ENCODE measurements at regions not wholly inside any gene's neighbourhood (a gene's known extent, or its start where the extent isn't known, plus 50 kb on each side); places are given as distances from the start of the nearest gene placed in this dataset.

GRCh38 chr6:122068291-122068769 is 331.1 kb upstream of the HSF2 start:
- WGBS, 2 experiments, result 91 to 96% methylated on average over 2 of the region's 3 CpGs
- Histone ChIP-seq H3K27me3 (ENCODE audit: control insufficient read depth, insufficient read depth, low read length, poor library complexity, severe bottlenecking) (no peaks in the 10 kb centered on the region), H3K27ac (ENCODE audit: insufficient read depth, low read depth, low read length, poor library complexity, severe bottlenecking) (no peak overlapping the region), H3K36me3 (ENCODE audit: control insufficient read depth, insufficient read depth, low read length) (no peaks in the 10 kb centered on the region), H3K4me3 (ENCODE audit: insufficient read depth, low read depth, low read length) (no peak overlapping the region), H3K9me3 (ENCODE audit: control insufficient read depth, low read length) (no peaks in the 10 kb centered on the region), H3K4me1 (ENCODE audit: control insufficient read depth, insufficient read depth, low read length) (peaks cover 7% of the 10 kb centered on the region)

DNA sequence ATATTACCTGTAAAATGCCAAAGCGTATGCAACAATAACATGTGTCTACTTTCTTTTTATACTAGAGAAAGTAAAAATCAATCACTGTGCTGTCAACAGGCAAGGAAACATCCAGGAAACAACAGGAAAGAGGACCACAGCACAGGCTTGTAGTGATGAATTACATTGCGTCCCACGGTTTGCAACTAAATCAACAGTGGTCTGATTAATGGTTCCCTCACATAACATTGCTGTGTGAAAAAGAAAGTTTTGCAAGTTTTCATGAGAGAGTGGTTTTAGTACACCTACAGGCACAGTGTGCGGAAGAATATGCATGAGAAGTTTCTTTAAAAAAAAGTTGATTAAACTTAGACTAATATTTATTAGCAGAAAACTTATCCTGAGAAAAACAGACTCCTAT is 329.5 kb upstream of the HSF2 start:
- Histone ChIP-seq H3K27ac (ENCODE audit: insufficient read depth, low read depth, low read length, poor library complexity, severe bottlenecking) (no peak overlapping the region), H3K4me1 (ENCODE audit: control insufficient read depth, insufficient read depth, low read length) (no peaks in the 10 kb centered on the region), H3K9me3 (ENCODE audit: control insufficient read depth, low read length) (no peaks in the 10 kb centered on the region), H3K27me3 (ENCODE audit: control insufficient read depth, insufficient read depth, low read length, poor library complexity, severe bottlenecking) (no peaks in the 10 kb centered on the region), H3K36me3 (ENCODE audit: control insufficient read depth, insufficient read depth, low read length) (no peaks in the 10 kb centered on the region), H3K4me3 (ENCODE audit: insufficient read depth, low read depth, low read length) (no peak overlapping the region)
- 82 to 87% methylated on average over 2 to 3 of the region's 4 CpGs for WGBS, 2 experiments

DNA sequence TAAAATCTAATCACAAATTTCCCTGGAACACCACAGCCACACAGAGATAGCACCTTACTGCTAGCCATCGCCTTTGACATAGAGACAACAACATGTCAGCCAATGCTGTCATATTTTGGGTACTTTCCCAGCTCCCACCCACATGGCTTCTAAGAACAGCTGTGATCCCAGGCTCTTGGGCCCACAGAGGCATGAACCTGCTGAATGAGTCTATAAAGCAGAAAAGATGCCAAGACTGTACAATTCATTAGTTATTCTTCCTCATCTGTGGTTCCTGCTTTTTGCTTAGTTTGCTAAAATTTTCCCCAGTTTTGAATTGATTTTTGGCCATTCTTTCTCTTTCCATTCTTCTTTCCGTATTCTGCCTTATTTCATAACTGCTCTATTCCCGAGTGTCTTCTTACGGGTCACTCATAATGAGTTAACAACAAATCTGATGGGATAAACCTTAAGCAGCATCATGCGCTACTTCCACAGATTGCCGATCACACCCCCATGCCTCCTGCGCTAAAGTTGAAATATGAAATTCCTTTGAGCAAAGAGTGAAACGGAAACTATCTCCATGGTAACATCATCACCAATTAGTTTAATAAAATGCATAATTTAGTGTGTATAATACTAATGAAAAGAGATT is 327.3 kb upstream of the HSF2 start:
- Histone ChIP-seq H3K27ac (ENCODE audit: insufficient read depth, low read depth, low read length, poor library complexity, severe bottlenecking) (no peak overlapping the region), H3K27me3 (ENCODE audit: control insufficient read depth, insufficient read depth, low read length, poor library complexity, severe bottlenecking) (no peaks in the 10 kb centered on the region), H3K9me3 (ENCODE audit: control insufficient read depth, low read length) (no peaks in the 10 kb centered on the region), H3K4me1 (ENCODE audit: control insufficient read depth, insufficient read depth, low read length) (peaks cover 6% of the 10 kb centered on the region), H3K4me3 (ENCODE audit: insufficient read depth, low read depth, low read length) (no peak overlapping the region), H3K36me3 (ENCODE audit: control insufficient read depth, insufficient read depth, low read length) (no peaks in the 10 kb centered on the region)
- WGBS, 2 experiments, result 86 to 87% methylated on average over 7 of the region's 8 CpGs

- no peaks in the 10 kb centered on the region for H3K36me3 ChIP-seq (ENCODE audit: control insufficient read depth, insufficient read depth, low read length)
- no peaks in the 10 kb centered on the region for H3K27me3 ChIP-seq (ENCODE audit: control insufficient read depth, insufficient read depth, low read length, poor library complexity, severe bottlenecking)
- H3K4me1 ChIP-seq (ENCODE audit: control insufficient read depth, insufficient read depth, low read length), result peaks cover 6% of the 10 kb centered on the region
- no peaks in the 10 kb centered on the region for H3K9me3 ChIP-seq (ENCODE audit: control insufficient read depth, low read length)
- no peak overlapping the region for H3K27ac ChIP-seq (ENCODE audit: insufficient read depth, low read depth, low read length, poor library complexity, severe bottlenecking)
- H3K4me3 ChIP-seq (ENCODE audit: insufficient read depth, low read depth, low read length), result no peak overlapping the region
These were observed 324.2 kb upstream of the HSF2 start for GRCh38 chr6:122075084-122075838.

- Histone ChIP-seq H3K27me3 (ENCODE audit: control insufficient read depth, insufficient read depth, low read length, poor library complexity, severe bottlenecking) (no peaks in the 10 kb centered on the region), H3K27ac (ENCODE audit: insufficient read depth, low read depth, low read length, poor library complexity, severe bottlenecking) (no peak overlapping the region), H3K9me3 (ENCODE audit: control insufficient read depth, low read length) (no peaks in the 10 kb centered on the region), H3K36me3 (ENCODE audit: control insufficient read depth, insufficient read depth, low read length) (no peaks in the 10 kb centered on the region), H3K4me3 (ENCODE audit: insufficient read depth, low read depth, low read length) (no peak overlapping the region), H3K4me1 (ENCODE audit: control insufficient read depth, insufficient read depth, low read length) (peaks cover 6% of the 10 kb centered on the region)
- WGBS, 2 experiments, result 85 to 96% methylated on average over 2 of the region's 2 CpGs
These were observed 323.5 kb upstream of the HSF2 start for GRCh38 chr6:122075917-122076316.

GRCh38 chr6:122077603-122078002 is 321.8 kb upstream of the HSF2 start:
- Histone ChIP-seq H3K9me3 (ENCODE audit: control insufficient read depth, low read length) (no peaks in the 10 kb centered on the region), H3K4me1 (ENCODE audit: control insufficient read depth, insufficient read depth, low read length) (peaks cover 6% of the 10 kb centered on the region), H3K4me3 (ENCODE audit: insufficient read depth, low read depth, low read length) (no peak overlapping the region), H3K36me3 (ENCODE audit: control insufficient read depth, insufficient read depth, low read length) (no peaks in the 10 kb centered on the region), H3K27ac (ENCODE audit: insufficient read depth, low read depth, low read length, poor library complexity, severe bottlenecking) (no peak overlapping the region), H3K27me3 (ENCODE audit: control insufficient read depth, insufficient read depth, low read length, poor library complexity, severe bottlenecking) (no peaks in the 10 kb centered on the region)
- WGBS, 2 experiments, result 98 to 100% methylated on average over 1 of the region's 1 CpG

GRCh38 chr6:122078481-122078880 is 321.0 kb upstream of the HSF2 start:
- H3K4me3 ChIP-seq (ENCODE audit: insufficient read depth, low read depth, low read length), result no peak overlapping the region
- WGBS, 2 experiments, result 93% methylated on average over 4 of the region's 4 CpGs
- H3K9me3 ChIP-seq (ENCODE audit: control insufficient read depth, low read length), result no peaks in the 10 kb centered on the region
- H3K4me1 ChIP-seq (ENCODE audit: control insufficient read depth, insufficient read depth, low read length), result peaks cover 6% of the 10 kb centered on the region
- no peaks in the 10 kb centered on the region for H3K27me3 ChIP-seq (ENCODE audit: control insufficient read depth, insufficient read depth, low read length, poor library complexity, severe bottlenecking)
- no peaks in the 10 kb centered on the region for H3K36me3 ChIP-seq (ENCODE audit: control insufficient read depth, insufficient read depth, low read length)
- H3K27ac ChIP-seq (ENCODE audit: insufficient read depth, low read depth, low read length, poor library complexity, severe bottlenecking), result no peak overlapping the region

- WGBS, 2 experiments, result 67 to 98% methylated on average over 1 to 3 of the region's 3 CpGs
- Histone ChIP-seq H3K9me3 (ENCODE audit: control insufficient read depth, low read length) (no peaks in the 10 kb centered on the region), H3K4me1 (ENCODE audit: control insufficient read depth, insufficient read depth, low read length) (peaks cover 6% of the 10 kb centered on the region), H3K27me3 (ENCODE audit: control insufficient read depth, insufficient read depth, low read length, poor library complexity, severe bottlenecking) (no peaks in the 10 kb centered on the region), H3K27ac (ENCODE audit: insufficient read depth, low read depth, low read length, poor library complexity, severe bottlenecking) (no peak overlapping the region), H3K4me3 (ENCODE audit: insufficient read depth, low read depth, low read length) (no peak overlapping the region), H3K36me3 (ENCODE audit: control insufficient read depth, insufficient read depth, low read length) (no peaks in the 10 kb centered on the region)
These were observed 319.5 kb upstream of the HSF2 start for GRCh38 chr6:122079916-122080315.

DNA sequence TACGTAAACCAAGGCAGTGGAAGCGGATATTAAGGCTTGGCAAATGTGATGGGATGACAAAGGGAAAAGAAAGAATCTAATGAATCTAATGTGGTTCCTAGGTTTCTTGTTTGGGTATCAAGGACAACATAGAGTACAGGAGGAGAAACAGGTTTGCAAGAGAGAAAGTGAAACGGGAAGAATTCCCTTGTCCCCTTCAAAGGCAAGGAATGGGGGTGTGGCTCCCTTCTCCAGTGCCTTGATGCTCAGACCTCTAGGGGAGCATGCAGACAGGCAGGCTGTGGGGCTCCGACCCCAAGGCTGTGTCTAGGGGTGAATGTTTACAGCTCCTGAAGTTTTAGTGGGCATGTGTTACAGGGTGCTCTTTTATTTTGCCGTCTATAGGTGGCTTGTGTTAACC is 317.5 kb upstream of the HSF2 start:
- Histone ChIP-seq H3K4me1 (ENCODE audit: control insufficient read depth, insufficient read depth, low read length) (no peaks in the 10 kb centered on the region), H3K27ac (ENCODE audit: insufficient read depth, low read depth, low read length, poor library complexity, severe bottlenecking) (no peak overlapping the region), H3K9me3 (ENCODE audit: control insufficient read depth, low read length) (no peaks in the 10 kb centered on the region), H3K4me3 (ENCODE audit: insufficient read depth, low read depth, low read length) (no peak overlapping the region), H3K36me3 (ENCODE audit: control insufficient read depth, insufficient read depth, low read length) (no peaks in the 10 kb centered on the region), H3K27me3 (ENCODE audit: control insufficient read depth, insufficient read depth, low read length, poor library complexity, severe bottlenecking) (no peaks in the 10 kb centered on the region)
- 83 to 92% methylated on average over 5 of the region's 5 CpGs for WGBS, 2 experiments

DNA sequence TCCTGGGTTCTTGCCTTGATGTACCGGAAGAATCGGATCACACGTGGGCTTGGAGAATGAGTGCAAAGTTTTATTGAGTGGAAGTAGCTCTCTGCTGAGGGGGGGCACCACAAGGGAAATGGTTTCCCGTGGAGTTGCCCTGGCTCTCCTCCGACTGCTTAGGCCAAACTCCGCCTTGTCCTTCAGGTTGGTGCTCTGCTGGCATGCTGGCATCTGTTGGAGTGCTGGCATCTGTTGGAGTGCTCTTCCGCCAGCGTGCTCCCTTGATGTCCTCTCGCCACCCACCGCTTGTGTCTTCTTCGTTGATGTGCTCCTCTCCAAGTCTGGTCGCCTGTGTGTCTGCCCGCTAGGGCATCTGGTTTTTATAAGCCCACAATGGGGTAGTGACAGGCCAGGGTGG is 317.1 kb upstream of the HSF2 start:
- Histone ChIP-seq H3K36me3 (ENCODE audit: control insufficient read depth, insufficient read depth, low read length) (no peaks in the 10 kb centered on the region), H3K4me1 (ENCODE audit: control insufficient read depth, insufficient read depth, low read length) (no peaks in the 10 kb centered on the region), H3K27ac (ENCODE audit: insufficient read depth, low read depth, low read length, poor library complexity, severe bottlenecking) (no peak overlapping the region), H3K27me3 (ENCODE audit: control insufficient read depth, insufficient read depth, low read length, poor library complexity, severe bottlenecking) (no peaks in the 10 kb centered on the region), H3K9me3 (ENCODE audit: control insufficient read depth, low read length) (no peaks in the 10 kb centered on the region), H3K4me3 (ENCODE audit: insufficient read depth, low read depth, low read length) (no peak overlapping the region)
- WGBS, 2 experiments, result 92% methylated on average over 13 of the region's 13 CpGs
